H1 (cell line): ENCODE measurements at regions not wholly inside any gene's neighbourhood (a gene's known extent, or its start where the extent isn't known, plus 50 kb on each side); places are given as distances from the start of the nearest gene placed in this dataset.

Experiments
- CTCF ChIA-PET: fragments of 300-600 bp; sonication (Branson Sonifier 250); formaldehyde crosslinking; loops from one replicate; lab custom pipeline; 2021; ENCODE audit not compliant: partially characterized antibody; lab: Charles Lee
- POLR2A ChIA-PET: fragments of 300-600 bp; sonication (Branson Sonifier 250); formaldehyde crosslinking; loops from one replicate; lab custom pipeline; 2021; ENCODE audit warnings: inconsistent platforms; ENCODE audit not compliant: partially characterized antibody; lab: Charles Lee
- DNase-seq, 2 experiments: peaks; one replicate each; pipeline versions ENCODE4 v3.0.0 to v3.0.0-alpha.2; 2010 to 2022; ENCODE audit warnings: low spot score in 2 of 2, low read depth in 1 of 2, mixed read lengths in 1 of 2
- FAIRE-seq: peaks from 2 replicates; lab custom pipeline; 2011; peaks lifted over from hg19 to GRCh38; lab: Jason Lieb, UNC
- H2AFZ ChIP-seq: 2 replicates; pipeline ENCODE4 v1.8.1; 2012; ENCODE audit warnings: low read length, inconsistent platforms
- H2AK5ac ChIP-seq: 2 replicates; pipeline ENCODE4 v1.6.1; 2013; ENCODE audit warnings: low read depth, low read length
- H2BK120ac ChIP-seq: replicated peaks from 2 replicates; pipeline ENCODE3; 2013; ENCODE audit warnings: low read depth, low read length, inconsistent platforms
- H2BK12ac ChIP-seq: 2 replicates; pipeline ENCODE4 v1.6.1; 2013; ENCODE audit warnings: low read depth, low read length
- H2BK15ac ChIP-seq: 2 replicates; pipeline ENCODE4 v1.6.1; 2013; ENCODE audit warnings: low read length
- H2BK20ac ChIP-seq: 2 replicates; pipeline ENCODE4 v1.6.1; 2013; ENCODE audit warnings: low read length
- H2BK5ac ChIP-seq: 2 replicates; pipeline ENCODE4 v1.6.1; 2013; ENCODE audit warnings: low read depth, low read length
- H3K14ac ChIP-seq: 2 replicates; pipeline ENCODE4 v1.6.1; 2013; ENCODE audit warnings: inconsistent platforms; ENCODE audit not compliant: insufficient read length
- H3K18ac ChIP-seq: 2 replicates; pipeline ENCODE4 v1.6.1; 2013; ENCODE audit warnings: low read length; ENCODE audit errors: extremely low read depth
- H3K23ac ChIP-seq: 2 replicates; pipeline ENCODE4 v1.6.1; 2013; ENCODE audit warnings: inconsistent platforms; ENCODE audit not compliant: insufficient read length
- H3K23me2 ChIP-seq: 2 replicates; pipeline ENCODE4 v1.6.1; 2013; ENCODE audit warnings: low read depth, low read length
- H3K27ac ChIP-seq: 2 replicates; pipeline ENCODE4 v1.6.1; 2011; ENCODE audit warnings: low read depth, low read length, inconsistent platforms
- H3K27me3 ChIP-seq, 4 experiments: replicated peaks in 1 of 4; 1 replicate in 1 of 4; 2 replicates in 3 of 4; pipeline versions ENCODE4 v1.6.1 to v1.8.1; 2011 to 2013; ENCODE audit warnings: low read length in 3 of 4, mild to moderate bottlenecking in 3 of 4, inconsistent platforms in 2 of 4, mixed read lengths in 2 of 4, moderate library complexity in 1 of 4; ENCODE audit not compliant: control insufficient read depth in 3 of 4, insufficient read depth in 3 of 4; ENCODE audit errors: extremely low read depth in 1 of 4
- H3K36me3 ChIP-seq, 4 experiments: 2 replicates each; pipeline versions ENCODE4 v1.6.1 to v1.8.1; 2011 to 2013; ENCODE audit warnings: mild to moderate bottlenecking in 4 of 4, low read length in 3 of 4, moderate library complexity in 2 of 4, control low read depth in 1 of 4, inconsistent platforms in 1 of 4; ENCODE audit not compliant: insufficient read depth in 4 of 4, control insufficient read depth in 2 of 4
- H3K4ac ChIP-seq: replicated peaks from 2 replicates; pipeline ENCODE3; 2013; ENCODE audit warnings: low read length, low read depth, mixed read lengths, inconsistent platforms; ENCODE audit not compliant: insufficient read length
- H3K4me1 ChIP-seq, 4 experiments: replicated peaks in 1 of 4; 1 replicate in 1 of 4; 2 replicates in 3 of 4; pipeline versions ENCODE4 v1.6.1 to v1.8.1; 2011 to 2013; ENCODE audit warnings: low read length in 3 of 4, inconsistent platforms in 2 of 4, mixed read lengths in 1 of 4; ENCODE audit not compliant: insufficient read depth in 4 of 4, control insufficient read depth in 3 of 4
- H3K4me2 ChIP-seq, 2 experiments: 2 replicates each; pipeline versions ENCODE4 v1.6.1 to v1.8.1; 2011 to 2013; ENCODE audit warnings: low read depth in 2 of 2, low read length in 2 of 2, control low read depth in 1 of 2, inconsistent platforms in 1 of 2, mild to moderate bottlenecking in 1 of 2; ENCODE audit not compliant: insufficient read depth in 1 of 2
- H3K4me3 ChIP-seq, 4 experiments: fragments of 200-600, 300-600 bp in 1 of 4; sonication (generic), shearing (Covaris generic), sonication (Bioruptor Twin) in 1 of 4; 2 replicates each; pipeline versions ENCODE4 v1.5.1 to v1.8.1; 2011 to 2016; ENCODE audit warnings: low read length in 4 of 4, low read depth in 3 of 4, control low read depth in 2 of 4, inconsistent platforms in 2 of 4, mild to moderate bottlenecking in 2 of 4, mixed read lengths in 1 of 4, moderate library complexity in 1 of 4; ENCODE audit not compliant: insufficient read depth in 2 of 4; ENCODE audit errors: extremely low read depth in 1 of 4
- H3K56ac ChIP-seq: replicated peaks from 2 replicates; pipeline ENCODE3; 2013; ENCODE audit warnings: low read depth, mild to moderate bottlenecking, mixed read lengths, low read length, inconsistent platforms; ENCODE audit not compliant: insufficient read length
- H3K79me1 ChIP-seq: 2 replicates; pipeline ENCODE4 v1.6.1; 2013; ENCODE audit warnings: low read depth, low read length, control low read depth
- H3K79me2 ChIP-seq, 2 experiments: 2 replicates each; pipeline versions ENCODE4 v1.6.1 to v1.8.1; 2012 to 2013; ENCODE audit warnings: low read length in 2 of 2, mild to moderate bottlenecking in 2 of 2, inconsistent platforms in 1 of 2; ENCODE audit not compliant: insufficient read depth in 2 of 2, control insufficient read depth in 1 of 2
- H3K9ac ChIP-seq, 4 experiments: replicated peaks in 1 of 4; 1 replicate in 1 of 4; 2 replicates in 3 of 4; pipeline versions ENCODE4 v1.6.1 to v1.8.1; 2011 to 2013; ENCODE audit warnings: low read depth in 3 of 4, low read length in 3 of 4, control low read depth in 2 of 4, mild to moderate bottlenecking in 2 of 4, moderate library complexity in 2 of 4, inconsistent platforms in 1 of 4; ENCODE audit errors: extremely low read depth in 1 of 4
- H3K9me3 ChIP-seq, 2 experiments: 2 replicates each; pipeline versions ENCODE4 v1.6.1 to v1.8.1; 2012 to 2013; ENCODE audit warnings: mild to moderate bottlenecking in 2 of 2, moderate library complexity in 2 of 2, control low read depth in 1 of 2, inconsistent platforms in 1 of 2, low read depth in 1 of 2, low read length in 1 of 2, mixed read lengths in 1 of 2; ENCODE audit not compliant: insufficient read depth in 2 of 2
- H4K20me1 ChIP-seq, 2 experiments: replicated peaks in 1 of 2; 2 replicates each; pipeline versions ENCODE3 to v1.8.1; 2011 to 2013; ENCODE audit warnings: inconsistent platforms in 2 of 2, low read length in 2 of 2, mild to moderate bottlenecking in 1 of 2; ENCODE audit not compliant: insufficient read depth in 2 of 2, control insufficient read depth in 1 of 2
- H4K5ac ChIP-seq: 2 replicates; pipeline ENCODE4 v1.6.1; 2013; ENCODE audit warnings: low read length, low read depth, mixed read lengths, inconsistent platforms; ENCODE audit not compliant: insufficient read length
- H4K8ac ChIP-seq: 2 replicates; pipeline ENCODE4 v1.8.0; 2013; ENCODE audit warnings: mild to moderate bottlenecking, moderate library complexity, low read length, inconsistent platforms; ENCODE audit not compliant: insufficient read depth; ENCODE audit errors: extremely low read depth
- H4K91ac ChIP-seq: replicated peaks from 2 replicates; pipeline ENCODE3; 2013; ENCODE audit warnings: low read length, mixed read lengths, inconsistent platforms; ENCODE audit not compliant: insufficient read length
- ASH2L ChIP-seq: fragments of 200-600, 300-600 bp; sonication (generic); IDR thresholded peaks from one replicate; pipeline ENCODE4 v1.7.1; 2017; ENCODE audit warnings: low read length
- BACH1 ChIP-seq: IDR thresholded peaks from 2 replicates; pipeline ENCODE4 v1.6.1; 2012; ENCODE audit warnings: low read length, improper control_type of control experiment
- CEBPB ChIP-seq: IDR thresholded peaks from 2 replicates; pipeline ENCODE4 v1.6.1; 2012; ENCODE audit warnings: low read depth, low read length
- CHD1 ChIP-seq: IDR thresholded peaks from 2 replicates; pipeline ENCODE4 v1.6.1; 2012; ENCODE audit warnings: low read depth, low read length, improper control_type of control experiment
- EZH2 ChIP-seq: fragments of 200-600 bp; sonication (generic); IDR thresholded peaks from 2 replicates; pipeline ENCODE4 v1.7.1; 2012; ENCODE audit warnings: low read depth, mild to moderate bottlenecking, moderate library complexity, low read length, inconsistent platforms; ENCODE audit not compliant: severe bottlenecking
- GTF2F1 ChIP-seq: IDR thresholded peaks from 2 replicates; pipeline ENCODE4 v1.6.1; 2012; ENCODE audit warnings: low read depth, low read length, improper control_type of control experiment, borderline replicate concordance
- HDAC2 ChIP-seq, 2 experiments: fragments of 300-600 bp in 1 of 2; sonication (generic) in 1 of 2; IDR thresholded peaks; 2 replicates each; pipeline ENCODE4 v1.6.1; 2011 to 2012; ENCODE audit warnings: low read depth in 2 of 2, low read length in 2 of 2, mild to moderate bottlenecking in 2 of 2, moderate library complexity in 2 of 2, borderline replicate concordance in 1 of 2, inconsistent platforms in 1 of 2
- KDM4A ChIP-seq: IDR thresholded peaks from one replicate; pipeline ENCODE4 v1.7.1; 2012; ENCODE audit warnings: low read depth, mild to moderate bottlenecking, moderate library complexity, low read length, inconsistent platforms; ENCODE audit not compliant: severe bottlenecking
- POLR2A ChIP-seq, 2 experiments: IDR thresholded peaks; 1 replicate in 1 of 2; 2 replicates in 1 of 2; pipeline ENCODE4 v1.6.1; 2011; ENCODE audit warnings: low read depth in 2 of 2, low read length in 2 of 2, mild to moderate bottlenecking in 2 of 2; ENCODE audit errors: control extremely low read depth in 1 of 2
- RNF2 ChIP-seq: fragments of 200-900, 300-1000 bp; sonication (generic); IDR thresholded peaks from 2 replicates; pipeline ENCODE4 v1.7.1; 2016; ENCODE audit warnings: borderline replicate concordance, low read depth, mild to moderate bottlenecking, antibody characterized with exemption, low read length; ENCODE audit not compliant: poor library complexity, severe bottlenecking; ENCODE audit errors: missing control alignments
- SIX5 ChIP-seq: IDR thresholded peaks from 2 replicates; pipeline ENCODE4 v1.6.1; 2011; ENCODE audit warnings: mild to moderate bottlenecking, low read depth, low read length
- SP1 ChIP-seq: IDR thresholded peaks from 2 replicates; pipeline ENCODE4 v1.6.1; 2011; ENCODE audit warnings: low read depth, low read length
- SUZ12 ChIP-seq: fragments of 200-600 bp; sonication (generic); IDR thresholded peaks from 2 replicates; pipeline ENCODE4 v1.6.1; 2012; ENCODE audit warnings: mild to moderate bottlenecking, inconsistent platforms, low read length, moderate library complexity, mixed read lengths
- TBP ChIP-seq: IDR thresholded peaks from 2 replicates; pipeline ENCODE4 v1.6.1; 2011; ENCODE audit warnings: low read depth, low read length, improper control_type of control experiment
- TEAD4 ChIP-seq: IDR thresholded peaks from 2 replicates; pipeline ENCODE4 v1.6.1; 2012; ENCODE audit warnings: low read depth, low read length, inconsistent platforms, mixed read lengths
- ZNF274 ChIP-seq: IDR thresholded peaks from 2 replicates; pipeline ENCODE4 v1.7.0; 2012; ENCODE audit warnings: low read length, borderline replicate concordance; ENCODE audit errors: extremely low read depth
- WGBS, 2 experiments: shearing (Covaris generic) in 1 of 2; methylation state at CpG; one replicate each; pipeline versions ENCODE4 v1.1.6 to v1.1.7; 2013 to 2015; ENCODE audit warnings: low lambda C conversion rate in 2 of 2, mixed read lengths in 2 of 2, inconsistent platforms in 1 of 2, low coverage in 1 of 2, missing lambda C conversion rate in 1 of 2; ENCODE audit not compliant: insufficient replicate concordance in 2 of 2, insufficient coverage in 1 of 2, insufficient read length in 1 of 2; ENCODE audit errors: extremely low coverage in 1 of 2, missing lambda C conversion rate in 1 of 2; 5-methylcytosine and 5-hydroxymethylcytosine counted together

- H2AK5ac ChIP-seq = no peak overlapping the region
- no peak overlapping the region for H4K91ac ChIP-seq
- H3K23me2 ChIP-seq = no peaks in the 10 kb centered on the region; the same call in 1 of the 2 replicates
- H3K9ac ChIP-seq = no peak overlapping the region
- DNase-seq (no peak), FAIRE-seq (no peak)
- no peak overlapping the region for H3K14ac ChIP-seq
- H2AFZ ChIP-seq = no peak overlapping the region
- H3K79me1 ChIP-seq = no peaks in the 10 kb centered on the region
- H3K4me3 ChIP-seq = no peak overlapping the region
- no peak overlapping the region for H2BK120ac ChIP-seq
- no peaks in the 10 kb centered on the region for H3K36me3 ChIP-seq
- H3K27me3 ChIP-seq = no peaks in the 10 kb centered on the region
- H2BK12ac ChIP-seq = no peak overlapping the region
- no peak overlapping the region for H2BK15ac ChIP-seq
- H2BK20ac ChIP-seq = no peak overlapping the region
- no peaks in the 10 kb centered on the region for H4K20me1 ChIP-seq
- H3K4me1 ChIP-seq = peaks cover 0 to 9% (median 2%) of the 10 kb centered on the region in 4 experiments; a peak in 4 of 7 replicates
- 93% methylated on average over 2 of the region's 2 CpGs; no CpG with 5 or more reads in 1 of the 2 experiments for WGBS, 2 experiments
- no peak overlapping the region for H2BK5ac ChIP-seq
- no peak overlapping the region for H3K18ac ChIP-seq
- POLR2A ChIA-PET = no interaction called here
- H4K5ac ChIP-seq = no peak overlapping the region
- no peak overlapping the region for H3K4ac ChIP-seq
- H3K4me2 ChIP-seq = no peak overlapping the region
- no peak overlapping the region for H3K27ac ChIP-seq
- no peak overlapping the region for H4K8ac ChIP-seq
- no peak overlapping the region for H3K23ac ChIP-seq
- no peaks in the 10 kb centered on the region for H3K79me2 ChIP-seq
- no peak overlapping the region for H3K56ac ChIP-seq
- no peaks in the 10 kb centered on the region for H3K9me3 ChIP-seq
- CTCF ChIA-PET = no interaction called here
- TF ChIP-seq SP1 = no peak
- TF ChIP-seq SIX5 = no peak
- no peak for TF ChIP-seq RNF2
- TF ChIP-seq HDAC2 (IDR thresholded peaks at IDR 0.05; ENCODE audit: borderline replicate concordance in 1 of 2, low read depth in 2 of 2, low read length in 2 of 2) = no peak
- TF ChIP-seq EZH2 = no peak
- TF ChIP-seq CHD1 = no peak
- TF ChIP-seq TBP = no peak
- no peak for TF ChIP-seq ZNF274
- TF ChIP-seq GTF2F1 = no peak
- TF ChIP-seq POLR2A (IDR thresholded peaks at IDR 0.05; ENCODE audit: control extremely low read depth in 1 of 2, low read depth in 2 of 2, low read length in 2 of 2) = no peak
- no peak for TF ChIP-seq SUZ12
- TF ChIP-seq TEAD4 = no peak
- TF ChIP-seq CEBPB = no peak
- TF ChIP-seq KDM4A = no peak
- TF ChIP-seq ASH2L = no peak
- TF ChIP-seq BACH1 = no peak
Observed at GRCh38 chr1:57591842-57592241, 168.0 kb upstream of the DAB1 start.
